K562 (cell line): ENCODE measurements at regions not wholly inside any gene's neighbourhood (a gene's known extent, or its start where the extent isn't known, plus 50 kb on each side); places are given as distances from the start of the nearest gene placed in this dataset.

Experiments
- ATAC-seq: fragments of 200-7000 bp; cut with Tn5 transposase; 3 replicates; pipeline ENCODE4 v1.9.1; 2020; ENCODE audit warnings: moderate library complexity
- BruUV-seq: library from RNA; stranded (reverse); fragments of 400-500 nt; replicated peaks from 2 replicates; lab custom pipeline; 2021; lab: Mats Ljungman, UMichigan
- CTCF ChIA-PET: fragments of 300-600 bp; formaldehyde crosslinking; extraction: SDS; loops from one replicate; lab custom pipeline; 2021; ENCODE audit warnings: low intra/inter-chr PET ratio; lab: Yijun Ruan, JAX
- POLR2A ChIA-PET: fragments of 300-600, 350-650 bp; sonication (Branson Sonifier 250); formaldehyde crosslinking; extraction: SDS; loops from one replicate; lab custom pipeline; 2021; ENCODE audit warnings: antibody characterized with exemption, inconsistent platforms; lab: Yijun Ruan, JAX
- DNase-seq, 4 experiments: peaks; one replicate each; pipeline versions ENCODE4 v3.0.0 to v3.0.0-alpha.2; 2011 to 2018; ENCODE audit warnings: low spot score in 3 of 4, mixed read lengths in 3 of 4; ENCODE audit errors: extremely low read depth in 1 of 4
- FAIRE-seq: peaks from 2 replicates; lab custom pipeline; 2011; peaks lifted over from hg19 to GRCh38; lab: Jason Lieb, UNC
- H2AFZ ChIP-seq: 2 replicates; pipeline ENCODE4 v1.6.0; 2011; ENCODE audit warnings: low read depth, low read length, control low read depth, inconsistent platforms
- H3K27ac ChIP-seq: fragments of 200-600 bp; 3 replicates; pipeline ENCODE4 v1.8.0; 2011; ENCODE audit warnings: low read depth, mild to moderate bottlenecking, control low read depth, inconsistent platforms, low read length, moderate library complexity, mixed read lengths; ENCODE audit errors: extremely low read depth
- H3K27me3 ChIP-seq, 2 experiments: fragments of 300-600 bp in 1 of 2; 2 replicates in 1 of 2; 3 replicates in 1 of 2; pipeline versions ENCODE4 v1.6.0 to v1.8.0; 2011; ENCODE audit warnings: inconsistent platforms in 2 of 2, low read length in 2 of 2, mild to moderate bottlenecking in 1 of 2, mixed read lengths in 1 of 2, moderate library complexity in 1 of 2; ENCODE audit not compliant: control insufficient read depth in 2 of 2, insufficient read depth in 2 of 2
- H3K36me3 ChIP-seq: fragments of 300-600 bp; 3 replicates; pipeline ENCODE4 v1.8.0; 2011; ENCODE audit warnings: mild to moderate bottlenecking, low read length, inconsistent platforms; ENCODE audit not compliant: control insufficient read depth, insufficient read depth
- H3K4me1 ChIP-seq, 2 experiments: fragments of 200-600 bp in 1 of 2; replicated peaks in 1 of 2; 2 replicates in 1 of 2; 3 replicates in 1 of 2; pipeline versions ENCODE4 v1.5.1 to v1.8.0; 2011; ENCODE audit warnings: inconsistent platforms in 2 of 2, low read length in 2 of 2, mild to moderate bottlenecking in 1 of 2, mixed read lengths in 1 of 2, moderate library complexity in 1 of 2; ENCODE audit not compliant: control insufficient read depth in 2 of 2, insufficient read depth in 2 of 2
- H3K4me2 ChIP-seq: 2 replicates; pipeline ENCODE4 v1.6.1; 2011; ENCODE audit warnings: low read length, control low read depth, inconsistent platforms, mixed read lengths; ENCODE audit not compliant: insufficient read depth
- H3K4me3 ChIP-seq: fragments of 200-600 bp; sonication (generic), shearing (Covaris generic); 2 replicates; pipeline ENCODE4 v1.5.1; 2016; ENCODE audit warnings: control low read depth, inconsistent platforms
- H3K79me2 ChIP-seq: fragments of 200-600 bp; 3 replicates; pipeline ENCODE4 v1.8.0; 2011; ENCODE audit warnings: low read length, inconsistent platforms; ENCODE audit not compliant: control insufficient read depth, insufficient read depth
- H3K9ac ChIP-seq, 2 experiments: 2 replicates each; pipeline versions ENCODE4 v1.6.0 to v1.6.1; 2011; ENCODE audit warnings: low read depth in 2 of 2, low read length in 2 of 2, control low read depth in 1 of 2, inconsistent platforms in 1 of 2, mild to moderate bottlenecking in 1 of 2, mixed read lengths in 1 of 2; ENCODE audit not compliant: insufficient read depth in 1 of 2
- H3K9me1 ChIP-seq: one replicate; pipeline ENCODE4 v1.6.0; 2011; ENCODE audit warnings: inconsistent platforms, mild to moderate bottlenecking, low read length, moderate library complexity; ENCODE audit not compliant: control insufficient read depth, insufficient read depth
- H3K9me3 ChIP-seq: replicated peaks from 2 replicates; pipeline ENCODE4 v1.5.1; 2011; ENCODE audit warnings: low read depth, low read length, inconsistent platforms; ENCODE audit not compliant: control insufficient read depth, insufficient read depth
- H4K20me1 ChIP-seq: replicated peaks from 2 replicates; pipeline ENCODE4 v1.6.1; 2011; ENCODE audit warnings: low read length, inconsistent platforms, mixed read lengths; ENCODE audit not compliant: control insufficient read depth, insufficient read depth
- CHCHD3 ChIP-seq: fragments of 250-450 bp; sonication (Bioruptor Pico); IDR thresholded peaks from 2 replicates; pipeline ENCODE4 v2.1.2; 2022; ENCODE audit warnings: mild to moderate bottlenecking
- HDAC3 ChIP-seq: fragments of 450-650 bp; IDR thresholded peaks from 2 replicates; pipeline ENCODE4 v1.6.1; 2018; ENCODE audit warnings: borderline replicate concordance, mild to moderate bottlenecking, moderate library complexity; ENCODE audit not compliant: partially characterized antibody
- MAFK ChIP-seq: IDR thresholded peaks from 2 replicates; pipeline ENCODE4 v1.6.1; 2011; ENCODE audit warnings: low read length, improper control_type of control experiment
- NR2C1 ChIP-seq, 2 experiments: fragments of 450-650 bp; IDR thresholded peaks; 2 replicates each; pipeline ENCODE4 v1.6.1; 2017; ENCODE audit warnings: mild to moderate bottlenecking in 2 of 2, antibody characterized with exemption in 1 of 2, inconsistent platforms in 1 of 2, missing compliant biosample characterization in 1 of 2, missing genetic modification characterization in 1 of 2
- PHF21A ChIP-seq: fragments of 450-650 bp; IDR thresholded peaks from 2 replicates; pipeline ENCODE4 v1.6.1; 2017; ENCODE audit warnings: low read depth, borderline replicate concordance
- POLR3G ChIP-seq: IDR thresholded peaks from 2 replicates; pipeline ENCODE4 v1.6.1; 2011; ENCODE audit not compliant: insufficient read length, insufficient replicate concordance; ENCODE audit errors: extremely low read depth
- SMAD3 ChIP-seq: fragments of 450-650 bp; formaldehyde crosslinking; conservative IDR thresholded peaks from 2 replicates; pipeline ENCODE4 v1.4.0; 2020; ENCODE audit warnings: mild to moderate bottlenecking
- SP2 ChIP-seq: IDR thresholded peaks from 2 replicates; pipeline ENCODE4 v1.6.1; 2011; ENCODE audit warnings: mild to moderate bottlenecking, low read depth, low read length, moderate library complexity; ENCODE audit not compliant: poor library complexity, severe bottlenecking; ENCODE audit errors: extremely low read depth
- ZNF12 ChIP-seq: sonication (generic); formaldehyde crosslinking; IDR thresholded peaks from 2 replicates; pipeline ENCODE4 v1.4.0; 2020; ENCODE audit warnings: mild to moderate bottlenecking, missing genetic modification reagents
- ZNF644 ChIP-seq: fragments of 200-800 bp; sonication (Bioruptor generic); IDR thresholded peaks from 2 replicates; pipeline ENCODE4 v1.6.1; 2016; ENCODE audit warnings: low read depth, missing genetic modification characterization, missing compliant biosample characterization
- ZNF785 ChIP-seq: fragments of 250-450 bp; sonication (Bioruptor Pico); IDR thresholded peaks from 2 replicates; pipeline ENCODE4 v1.4.0; 2020; ENCODE audit warnings: mild to moderate bottlenecking
- WGBS: fragments of 100-300 bp; shearing (Covaris generic); methylation state at CpG from one replicate; pipeline ENCODE4 v1.1.6; 2016; ENCODE audit warnings: low coverage, mixed read lengths; ENCODE audit not compliant: insufficient coverage; ENCODE audit errors: missing lambda C conversion rate; 5-methylcytosine and 5-hydroxymethylcytosine counted together
- in situ Hi-C: fragments of 300-500 bp; cut with MboI; formaldehyde crosslinking; loops from 4 replicates; pipeline ENCODE4 v1.15.0; 2018; ENCODE audit warnings: inconsistent platforms, mixed read lengths
- intact Hi-C: fragments of 100-400 bp; cut with micrococcal nuclease; formaldehyde crosslinking; loops from 2 replicates; pipeline ENCODE4 v1.14.2; 2022
- TF ChIP-seq, protein P1 (sequence below): fragments of 450-650 bp; formaldehyde crosslinking; IDR thresholded peaks from 2 replicates; pipeline ENCODE4 v1.4.0; 2020; ENCODE audit warnings: mild to moderate bottlenecking, moderate library complexity

GRCh38 chr1:188367661-188368060 lies 1538.9 kb downstream of the PLA2G4A start:
- ATAC-seq (no peak), DNase-seq (no peak)
- intact Hi-C loops (no loop called here), in situ Hi-C loops (no loop called here)
- Histone ChIP-seq H3K9me1 (no peaks in the 10 kb centered on the region), H3K4me1 (no peaks in the 10 kb centered on the region), H4K20me1 (no peaks in the 10 kb centered on the region), H3K4me3 (no peak overlapping the region), H3K27me3 (no peaks in the 10 kb centered on the region), H2AFZ (no peak overlapping the region), H3K9me3 (no peaks in the 10 kb centered on the region), H3K27ac (no peak overlapping the region), H3K4me2 (no peak overlapping the region)
- 3% methylated on average over 2 of the region's 2 CpGs for WGBS
- POLR2A ChIA-PET: no interaction called here
- CTCF ChIA-PET: no interaction called here
- no peak for TF ChIP-seq CHCHD3 (CRISPR knock-in tag)
- TF ChIP-seq HDAC3: no peak
- TF ChIP-seq ZNF785 (CRISPR knock-in tag): no peak
- no peak for TF ChIP-seq ZNF12 (CRISPR knock-in tag)
- TF ChIP-seq, protein P1, sequence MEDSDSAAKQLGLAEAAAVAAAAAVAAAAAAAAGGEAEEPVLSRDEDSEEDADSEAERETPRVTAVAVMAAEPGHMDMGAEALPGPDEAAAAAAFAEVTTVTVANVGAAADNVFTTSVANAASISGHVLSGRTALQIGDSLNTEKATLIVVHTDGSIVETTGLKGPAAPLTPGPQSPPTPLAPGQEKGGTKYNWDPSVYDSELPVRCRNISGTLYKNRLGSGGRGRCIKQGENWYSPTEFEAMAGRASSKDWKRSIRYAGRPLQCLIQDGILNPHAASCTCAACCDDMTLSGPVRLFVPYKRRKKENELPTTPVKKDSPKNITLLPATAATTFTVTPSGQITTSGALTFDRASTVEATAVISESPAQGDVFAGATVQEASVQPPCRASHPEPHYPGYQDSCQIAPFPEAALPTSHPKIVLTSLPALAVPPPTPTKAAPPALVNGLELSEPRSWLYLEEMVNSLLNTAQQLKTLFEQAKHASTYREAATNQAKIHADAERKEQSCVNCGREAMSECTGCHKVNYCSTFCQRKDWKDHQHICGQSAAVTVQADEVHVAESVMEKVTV (CRISPR knock-in tag): no peak
- no peak for TF ChIP-seq MAFK
- TF ChIP-seq POLR3G: no peak
- no peak for TF ChIP-seq SP2
- TF ChIP-seq ZNF644 (tag): no peak
- TF ChIP-seq NR2C1 (IDR thresholded peaks at IDR 0.05): no peak
- no peak for TF ChIP-seq NR2C1 (tag; IDR thresholded peaks at IDR 0.05)
- TF ChIP-seq PHF21A: no peak
- TF ChIP-seq SMAD3 (CRISPR knock-in tag): no peak
- TF ChIP-seq, all 486 proteins: peak for 0
- Histone ChIP-seq H3K36me3 (no peaks in the 10 kb centered on the region), H3K9ac (no peak overlapping the region), H3K79me2 (no peaks in the 10 kb centered on the region)
- no TSS peak for BruUV-seq
- FAIRE-seq: no peak
